T47D (cell line): ENCODE measurements at regions not wholly inside any gene's neighbourhood (a gene's known extent, or its start where the extent isn't known, plus 50 kb on each side); places are given as distances from the start of the nearest gene placed in this dataset.

Experiments used
- DNase-seq, 2 experiments: peaks; one replicate each; pipeline versions ENCODE4 v3.0.0 to v3.0.0-alpha.2; 2011 to 2012; ENCODE audit warnings: low read depth in 1 of 2, low spot score in 1 of 2
- JUND ChIP-seq: IDR thresholded peaks from 2 replicates; pipeline ENCODE4 v1.6.1; 2012; ENCODE audit warnings: low read depth
- in situ Hi-C: cut with HindIII; loops from 2 replicates; pipeline ENCODE4 v1.10.0; 2016; ENCODE audit warnings: low sequenced_read_pairs, low pct_unique_long_range_greater_than_20kb

DNA sequence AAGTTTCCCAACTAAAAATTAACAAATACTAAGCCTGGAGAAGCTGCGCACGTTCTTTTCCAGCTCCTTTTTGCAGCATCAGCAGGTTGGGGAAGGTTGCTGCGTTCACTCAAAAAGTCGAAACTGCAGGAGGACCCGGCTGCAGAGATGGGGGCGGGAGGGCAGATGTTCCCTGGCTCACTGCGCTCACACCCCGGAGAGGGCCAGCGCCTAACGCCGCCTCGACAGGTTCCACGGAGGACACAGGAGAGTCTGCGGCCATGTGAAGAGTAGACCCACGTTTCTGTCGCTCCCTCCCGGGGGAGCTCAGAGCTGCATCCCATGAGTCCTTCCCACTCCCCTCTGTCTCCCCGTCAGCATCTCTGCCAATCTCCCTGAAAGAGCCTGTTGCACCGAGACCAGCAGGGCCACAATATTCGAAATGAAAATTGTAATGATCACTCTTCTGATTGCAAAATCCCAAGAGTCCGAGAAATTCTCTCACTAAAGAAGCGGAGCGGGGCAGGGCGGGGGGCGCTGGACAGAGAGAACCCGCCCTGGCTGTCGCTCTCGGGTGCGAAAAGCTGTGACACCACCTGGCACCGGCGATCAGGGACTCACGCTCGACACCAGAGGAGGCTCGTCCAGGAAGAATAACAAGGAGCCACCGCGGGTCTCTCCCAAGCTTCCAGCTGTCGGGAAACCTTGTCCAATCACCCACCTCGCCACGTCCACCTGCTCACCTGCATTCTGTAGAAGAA lies 131.5 kb upstream of the PFKP start:
- in situ Hi-C loops, result no loop called here
- no peak for TF ChIP-seq JUND
- DNase-seq, result no peak

DNA sequence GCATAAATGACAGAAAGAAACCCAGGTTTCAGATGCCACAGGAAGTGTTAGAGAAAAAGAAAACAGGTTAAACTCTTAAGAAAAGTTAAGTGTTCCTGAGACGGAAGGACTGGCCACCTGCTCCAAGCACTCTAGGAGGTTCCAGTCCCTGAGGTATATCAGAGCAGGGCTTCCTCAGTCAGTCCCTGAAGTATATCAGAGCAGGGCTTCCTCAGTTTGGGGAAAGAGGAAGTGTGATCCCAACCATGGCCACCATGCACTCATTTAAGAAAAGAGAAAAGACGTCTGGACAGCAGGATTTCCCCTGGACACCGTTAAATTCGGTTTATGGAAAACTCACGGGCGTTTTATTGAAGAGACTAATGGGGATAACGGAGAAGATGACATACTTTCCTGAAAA lies 133.4 kb upstream of the PFKP start:
- no peak for DNase-seq
- TF ChIP-seq JUND, result no peak
- in situ Hi-C loops, result no loop called here

DNA sequence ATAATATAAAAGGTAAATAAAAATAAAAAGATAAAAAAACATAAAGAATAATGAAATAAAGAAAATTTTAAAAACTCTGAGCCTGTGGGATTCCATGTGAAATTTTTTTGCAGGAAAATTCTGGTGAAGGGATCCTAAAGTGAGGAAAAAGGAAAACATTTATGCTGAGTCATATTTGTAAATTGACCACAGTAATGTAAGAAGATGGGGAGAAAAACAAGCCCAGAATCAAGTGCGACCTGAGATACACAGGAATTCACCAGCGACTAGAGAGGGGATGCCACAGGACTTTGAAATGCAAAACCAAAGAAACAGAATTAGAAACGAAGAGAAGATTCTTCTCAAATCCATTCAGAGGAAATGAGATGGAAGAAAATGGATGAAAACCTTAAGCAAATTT lies 133.8 kb upstream of the PFKP start:
- TF ChIP-seq JUND, result no peak
- DNase-seq, result no peak
- in situ Hi-C loops, result no loop called here

DNA sequence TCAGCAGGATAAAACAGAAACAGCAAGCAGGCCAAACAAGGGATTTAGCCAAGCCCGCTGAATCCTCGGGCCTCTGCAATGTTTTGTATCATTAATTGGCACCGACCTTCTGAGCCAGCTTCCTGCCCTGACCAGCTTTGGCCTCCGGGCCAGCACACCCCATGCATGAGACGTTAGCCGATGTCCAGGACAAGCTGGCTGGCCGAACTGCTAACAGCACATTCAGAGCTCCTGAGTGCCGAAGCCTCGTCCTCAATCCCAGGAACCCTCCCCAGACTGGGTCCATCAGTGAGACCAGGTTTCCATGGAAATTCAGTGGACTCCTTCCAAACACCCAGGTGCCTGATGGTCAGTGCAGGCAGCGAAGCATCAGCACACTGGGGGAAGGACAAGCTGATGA lies 134.3 kb upstream of the PFKP start:
- no peak for DNase-seq
- in situ Hi-C loops, result no loop called here
- TF ChIP-seq JUND, result no peak

DNA sequence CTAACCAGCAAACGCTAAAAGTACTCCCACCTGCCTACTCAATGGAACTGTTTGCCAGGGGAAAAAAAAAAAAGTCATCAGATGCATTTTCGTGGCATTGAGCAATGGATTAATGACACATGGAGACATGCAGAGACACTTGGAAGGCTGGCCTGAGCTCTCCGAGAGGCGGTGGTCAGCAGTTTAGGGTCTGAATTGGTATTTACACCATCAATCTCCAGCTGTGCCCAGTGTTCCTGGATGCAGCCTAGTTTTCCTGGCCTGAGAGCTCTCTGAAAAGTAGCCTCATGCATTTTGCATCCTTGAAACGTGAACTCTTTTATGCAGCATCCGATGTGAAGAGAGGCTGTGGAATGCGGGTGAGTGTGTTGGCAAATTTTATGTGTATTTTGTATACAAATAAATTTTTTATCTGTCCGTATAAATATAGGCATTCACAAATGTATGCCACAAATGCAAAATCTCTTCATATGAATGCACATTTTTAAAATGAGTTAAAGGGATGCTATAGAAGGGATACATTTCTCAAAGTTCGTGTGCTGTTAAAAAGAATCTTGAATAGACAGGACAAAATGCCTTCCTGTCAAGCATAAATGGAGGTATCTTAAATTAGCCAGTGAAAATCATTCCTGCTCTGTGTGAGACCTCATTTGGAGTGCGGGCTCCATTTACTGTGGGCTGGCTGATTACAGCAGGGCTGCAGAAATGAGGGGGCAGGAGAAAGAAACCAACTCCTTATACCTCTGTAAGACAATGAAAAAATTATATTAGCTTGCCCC lies 137.7 kb upstream of the PFKP start:
- TF ChIP-seq JUND, result no peak
- in situ Hi-C loops, result no loop called here
- DNase-seq, result no peak

DNA sequence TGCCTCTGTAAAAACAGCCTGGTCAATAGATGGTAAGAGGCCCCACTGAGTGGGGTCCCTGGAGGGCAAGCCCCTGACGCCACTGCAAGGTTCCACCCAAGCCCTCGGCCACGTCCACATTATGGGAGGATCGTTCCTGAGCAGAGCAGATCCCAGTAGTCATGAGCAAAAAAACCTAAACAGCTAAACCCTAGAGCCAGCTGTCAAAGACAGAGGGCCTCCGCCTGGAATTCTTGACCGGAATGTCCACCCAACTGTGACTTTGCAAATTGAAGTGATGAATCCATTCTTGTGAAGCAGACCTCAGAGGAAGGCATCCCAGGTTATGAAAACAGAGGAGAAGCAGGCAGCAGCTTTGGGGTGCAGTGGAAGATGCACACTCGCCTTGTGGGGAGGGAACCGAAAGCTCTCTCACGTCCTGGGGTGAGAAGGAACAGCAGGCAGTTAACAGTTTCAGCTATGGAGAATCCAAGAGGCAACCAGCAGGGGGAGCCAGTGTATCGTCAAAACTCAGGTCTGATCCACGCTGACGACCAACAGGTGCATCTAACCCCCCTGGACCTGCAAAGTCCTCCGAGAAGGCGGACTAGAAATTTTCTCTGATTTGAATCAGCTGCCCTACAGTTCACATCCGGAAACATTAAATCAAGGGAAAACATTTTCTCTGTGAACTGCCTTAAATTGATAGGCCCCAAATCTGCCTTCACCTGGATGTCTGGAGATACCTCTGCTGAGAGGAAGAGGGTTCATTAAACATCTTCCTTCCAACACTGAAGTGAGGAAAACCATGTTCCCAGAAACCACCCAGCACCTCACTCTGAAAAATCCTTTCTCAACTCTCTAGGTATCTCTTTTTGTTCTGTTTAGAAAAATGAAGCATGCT lies 139.1 kb upstream of the PFKP start:
- no peak for TF ChIP-seq JUND
- in situ Hi-C loops, result no loop called here
- DNase-seq, result peak; percentile 83 to 87

DNA sequence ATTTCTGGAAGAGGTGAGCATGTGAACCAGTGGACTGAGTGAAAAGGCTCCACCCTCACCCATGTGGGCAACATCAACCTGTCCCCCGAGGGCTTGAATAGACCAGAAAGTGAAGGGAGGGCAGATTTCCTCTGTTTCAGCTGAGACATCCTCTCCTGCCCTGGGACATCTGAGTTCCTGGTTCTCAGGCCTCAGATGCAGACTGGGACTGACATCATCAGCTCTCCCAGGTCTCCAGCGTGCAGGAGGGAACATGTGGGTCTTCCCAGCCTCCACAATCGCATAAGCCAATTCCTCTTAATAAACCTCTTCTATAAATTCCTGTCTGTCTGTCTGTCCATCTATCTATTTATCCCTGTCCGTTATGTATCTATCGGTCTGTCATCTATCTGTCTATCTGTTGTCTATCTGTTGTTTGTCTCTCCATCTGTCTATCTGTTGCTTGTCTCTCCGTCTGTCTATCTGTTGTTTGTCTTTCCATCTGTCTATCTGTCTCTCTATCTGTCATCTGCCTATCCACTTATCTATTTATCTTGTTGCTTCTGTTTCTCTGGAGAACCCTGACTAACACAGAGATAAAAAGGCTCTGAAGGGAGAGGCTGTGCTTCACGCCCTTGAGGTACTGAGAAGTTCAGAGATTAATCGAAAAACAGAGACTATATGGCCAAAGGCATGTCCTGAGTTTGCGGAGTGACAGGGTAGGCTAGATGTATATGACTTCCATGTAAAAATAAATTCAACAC lies 140.3 kb upstream of the PFKP start:
- in situ Hi-C loops, result no loop called here
- DNase-seq, result no peak
- TF ChIP-seq JUND, result no peak

DNA sequence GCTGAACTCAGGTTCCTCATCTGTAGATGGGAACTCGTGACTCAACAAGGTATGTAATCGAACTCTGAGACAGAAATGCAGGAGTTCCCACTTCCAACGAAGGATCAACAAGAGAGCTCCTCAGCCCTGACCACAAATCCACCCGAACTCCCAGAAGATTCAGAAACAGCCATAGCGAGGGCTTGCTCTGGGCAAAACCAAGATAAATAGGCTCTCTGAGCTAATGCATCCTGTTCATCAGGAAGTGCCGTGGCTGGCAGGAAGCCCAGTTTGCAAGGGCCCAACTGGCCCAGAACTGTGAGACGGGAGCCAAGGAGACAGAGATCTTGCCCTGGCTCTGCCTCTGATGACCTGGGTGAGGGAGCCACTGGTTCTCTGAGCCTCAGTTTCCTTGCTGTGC lies 141.7 kb upstream of the PFKP start:
- in situ Hi-C loops, result no loop called here
- DNase-seq, result peak in 1 of 2 experiments; percentile 42
- no peak for TF ChIP-seq JUND

DNA sequence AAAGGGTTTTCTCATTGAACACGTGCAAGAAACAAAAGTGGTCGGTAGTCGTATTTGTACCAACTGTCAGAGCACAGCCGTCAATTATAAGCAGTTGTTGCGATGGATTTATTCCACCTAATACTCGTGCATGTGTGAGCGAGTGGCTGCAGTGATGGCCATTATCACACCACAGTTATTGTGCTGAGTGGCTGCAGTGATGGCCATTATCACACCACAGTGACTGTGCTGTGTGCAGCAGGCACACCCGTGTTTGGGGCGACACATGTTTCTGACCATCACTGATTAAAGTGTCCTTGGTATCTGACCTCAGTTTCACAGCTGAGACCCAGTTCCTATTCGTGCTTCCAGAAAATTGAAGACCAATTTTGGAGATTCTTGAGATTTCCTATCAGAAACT lies 142.9 kb upstream of the PFKP start:
- no peak for TF ChIP-seq JUND
- DNase-seq, result no peak
- in situ Hi-C loops, result no loop called here

DNA sequence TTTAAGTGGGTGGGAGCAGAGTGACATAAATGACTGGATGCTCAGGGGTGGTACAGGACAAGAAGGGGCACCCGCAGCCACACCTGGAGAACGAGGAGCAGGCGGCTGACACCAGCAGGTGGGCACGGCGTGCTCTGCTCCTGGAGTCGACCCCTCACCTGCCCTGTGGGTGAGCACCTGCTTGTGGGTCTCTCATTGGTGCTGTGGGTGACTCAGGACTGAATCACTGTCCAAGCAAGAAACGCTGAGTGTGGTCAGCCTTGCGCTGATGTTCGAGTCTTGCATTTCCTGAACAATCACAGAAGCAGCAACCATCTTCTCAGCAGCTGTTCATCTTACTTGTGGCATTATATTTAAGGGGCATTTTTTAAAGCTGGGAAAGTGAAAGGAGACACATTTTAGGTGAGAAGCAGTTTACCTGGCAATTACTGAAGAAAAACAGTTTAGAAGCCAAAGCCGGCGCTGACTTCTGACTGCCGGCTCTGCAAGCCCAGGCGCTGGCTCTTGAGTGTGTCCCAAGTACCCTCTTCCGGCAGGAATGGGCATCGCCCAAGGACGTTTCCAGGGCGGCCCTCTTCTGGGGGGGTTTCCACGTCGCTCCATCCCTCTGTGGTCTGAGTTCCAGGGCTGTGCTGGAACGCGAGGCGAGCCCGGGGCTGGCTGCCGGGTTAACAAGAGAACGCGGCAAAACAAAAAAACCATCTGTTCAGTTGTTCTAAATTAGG lies 145.2 kb upstream of the PFKP start:
- no peak for TF ChIP-seq JUND
- in situ Hi-C loops, result no loop called here
- DNase-seq, result peak; percentile 49 to 53

DNA sequence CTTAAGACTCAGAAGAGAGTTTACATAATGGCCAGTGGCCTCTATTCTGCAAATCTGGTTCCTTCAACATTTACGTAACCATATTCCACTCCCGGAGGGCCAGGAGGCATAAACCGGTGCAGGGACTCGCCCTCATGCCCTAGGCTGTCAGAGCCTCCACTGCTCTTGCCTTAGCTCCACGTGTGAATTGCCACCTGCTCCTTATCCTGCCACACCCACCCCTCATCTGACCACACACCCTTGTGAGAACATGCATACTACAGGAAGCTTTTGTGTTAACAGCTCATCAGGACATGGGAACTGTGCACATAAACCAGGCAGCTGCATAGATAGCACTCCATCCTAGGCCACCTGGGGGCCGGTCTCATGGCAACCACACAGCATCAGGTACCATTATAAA lies 146.7 kb upstream of the PFKP start:
- in situ Hi-C loops, result no loop called here
- no peak for TF ChIP-seq JUND
- no peak for DNase-seq

DNA sequence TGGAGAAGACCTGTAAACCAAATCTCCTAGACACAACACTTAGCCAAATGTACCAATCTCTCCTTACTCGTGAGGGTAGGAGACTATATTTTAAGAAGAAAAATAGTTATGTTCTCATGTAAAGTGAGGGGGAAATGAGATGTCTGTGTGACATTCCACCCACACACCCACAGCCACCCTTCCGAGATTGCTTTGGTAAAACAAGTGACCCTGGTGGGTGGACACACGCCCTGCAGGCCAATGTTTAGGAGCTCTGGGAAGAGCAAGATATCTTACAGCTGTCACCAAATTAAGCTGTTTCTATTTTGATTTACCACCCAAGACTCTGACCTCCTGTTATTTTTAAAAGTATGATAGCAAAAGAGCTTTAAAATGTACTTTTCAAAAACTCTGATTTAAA lies 147.2 kb upstream of the PFKP start:
- no peak for TF ChIP-seq JUND
- DNase-seq, result no peak
- in situ Hi-C loops, result no loop called here
